ENCODE measurements at regions not wholly inside any gene's neighbourhood (a gene's known extent, or its start where the extent isn't known, plus 50 kb on each side); places are given as distances from the start of the nearest gene placed in this dataset.

DNA sequence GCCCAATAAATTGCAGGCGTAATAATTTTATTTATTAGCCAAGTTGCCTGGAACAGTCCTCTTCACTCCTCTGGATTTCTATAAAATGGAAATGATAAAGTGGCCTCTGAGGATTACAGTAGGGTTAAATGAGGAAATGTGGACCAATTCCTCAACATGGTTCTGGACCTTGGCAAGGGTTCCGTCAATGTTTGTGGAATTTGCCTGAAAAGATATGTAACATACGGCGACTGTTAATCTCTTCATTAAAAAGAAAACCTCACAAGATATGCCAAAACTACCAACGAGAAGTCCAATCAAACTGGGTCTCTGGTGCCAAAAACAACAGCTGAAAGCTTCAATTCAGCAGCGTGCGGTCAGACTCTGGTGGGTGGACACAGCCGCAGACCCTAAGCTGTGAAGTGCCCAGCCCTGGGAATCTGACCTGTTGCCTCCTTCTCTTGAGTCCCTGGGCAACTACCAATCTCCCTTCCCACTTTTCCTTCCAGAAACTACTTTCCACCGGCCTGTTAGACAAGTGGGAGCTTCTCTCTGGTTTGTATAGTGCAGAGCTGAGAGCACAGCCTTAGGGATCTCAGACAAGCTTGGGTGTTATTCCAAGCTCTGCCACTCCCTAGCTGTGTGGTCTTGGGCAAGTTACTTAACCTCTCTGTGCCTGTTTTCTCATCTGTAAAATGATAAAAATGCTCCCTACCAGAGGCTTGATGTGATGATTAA lies 190.5 kb upstream of the GSC start:
- no peak for DNase-seq

DNA sequence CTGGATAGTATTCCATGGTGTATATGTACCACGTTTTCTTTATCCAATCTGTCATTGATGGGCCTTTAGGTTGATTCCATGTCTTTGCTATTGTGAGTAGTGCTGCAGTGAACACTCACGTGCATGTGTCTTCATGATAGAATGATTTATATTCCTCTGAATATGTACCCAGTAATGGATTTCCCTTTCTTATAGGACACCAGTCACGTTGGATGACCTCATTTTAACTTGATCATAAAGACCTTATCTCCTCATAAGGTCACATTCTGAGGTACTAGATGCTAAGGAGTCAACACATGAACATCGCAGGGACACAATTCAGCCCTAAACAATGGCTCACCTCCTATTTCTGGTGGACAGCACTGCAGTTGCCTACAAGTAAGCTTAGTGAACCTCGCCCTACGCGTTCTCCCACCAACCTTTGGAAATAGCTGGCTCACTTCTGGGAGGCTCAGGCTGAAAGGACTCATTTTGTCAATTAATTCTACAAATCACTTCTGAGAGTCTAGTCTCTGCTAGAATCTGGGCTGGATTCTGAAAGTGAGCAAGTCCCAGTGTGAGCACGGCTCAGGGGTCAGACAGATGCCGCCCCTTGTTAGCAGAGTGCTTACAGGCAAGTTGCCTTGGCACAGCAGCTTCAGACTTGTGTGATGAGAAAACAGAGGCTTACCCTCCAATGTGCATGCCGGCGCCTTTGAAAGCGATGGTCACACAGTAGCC lies 183.8 kb upstream of the GSC start:
- no peak for DNase-seq

DNA sequence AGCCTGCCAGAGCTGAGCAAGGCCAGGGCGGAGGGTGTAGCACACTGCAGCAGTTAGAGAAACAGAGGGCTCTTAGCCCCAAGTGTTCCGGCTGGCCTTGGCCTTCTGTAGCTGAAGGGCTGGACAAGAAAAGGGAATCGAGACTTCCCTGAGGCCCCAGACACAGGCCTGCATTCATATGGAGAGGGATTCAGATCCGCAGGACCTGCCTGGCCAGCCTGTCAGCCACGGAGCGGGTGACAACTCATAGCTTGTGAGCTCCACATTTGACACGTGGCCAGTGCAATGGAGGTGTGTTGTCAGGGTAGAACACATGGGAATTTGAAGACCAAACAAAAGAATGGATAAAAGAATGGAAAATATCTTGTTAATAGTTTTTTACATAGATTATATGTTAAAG lies 182.2 kb upstream of the GSC start:
- DNase-seq: no peak

DNA sequence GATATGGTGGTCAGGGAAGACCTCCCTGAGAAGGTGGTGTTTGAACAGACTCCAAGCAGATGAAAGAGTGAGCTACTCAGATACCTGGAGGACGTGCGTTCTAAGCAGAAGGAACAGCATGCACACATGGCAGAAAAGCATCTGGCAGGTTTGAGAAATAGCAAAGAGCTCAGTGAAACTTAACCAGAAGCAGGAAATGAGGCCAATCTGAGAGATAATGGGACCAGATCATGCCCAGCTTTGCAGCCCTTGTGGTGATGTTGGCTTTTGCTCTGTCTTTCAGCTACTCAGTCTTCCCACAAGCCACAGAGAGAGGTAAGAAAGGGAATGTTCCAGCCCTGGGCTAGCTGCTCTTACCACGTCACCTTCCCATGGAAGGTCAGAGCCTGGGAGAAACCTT lies 176.3 kb upstream of the GSC start:
- DNase-seq: no peak

DNA sequence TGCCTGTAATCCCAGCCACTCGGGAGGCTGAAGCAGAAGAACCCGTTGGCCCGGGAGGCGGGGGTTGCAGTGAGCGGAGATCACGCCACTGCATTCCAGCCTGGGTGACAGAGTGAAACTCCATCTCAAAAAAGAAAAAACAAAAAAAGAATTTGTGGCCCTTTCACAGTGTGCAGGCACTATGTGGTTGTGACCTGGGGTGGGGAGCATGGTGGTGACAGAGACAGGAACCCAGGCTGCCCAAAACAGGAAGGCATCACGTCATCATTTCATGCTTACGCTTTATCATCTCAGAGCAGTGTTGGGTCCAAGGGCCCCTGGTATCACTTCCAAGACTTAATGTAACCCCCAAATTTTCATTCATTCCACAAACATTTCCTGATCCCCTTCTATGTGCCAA lies 175.7 kb upstream of the GSC start:
- no peak for DNase-seq

DNA sequence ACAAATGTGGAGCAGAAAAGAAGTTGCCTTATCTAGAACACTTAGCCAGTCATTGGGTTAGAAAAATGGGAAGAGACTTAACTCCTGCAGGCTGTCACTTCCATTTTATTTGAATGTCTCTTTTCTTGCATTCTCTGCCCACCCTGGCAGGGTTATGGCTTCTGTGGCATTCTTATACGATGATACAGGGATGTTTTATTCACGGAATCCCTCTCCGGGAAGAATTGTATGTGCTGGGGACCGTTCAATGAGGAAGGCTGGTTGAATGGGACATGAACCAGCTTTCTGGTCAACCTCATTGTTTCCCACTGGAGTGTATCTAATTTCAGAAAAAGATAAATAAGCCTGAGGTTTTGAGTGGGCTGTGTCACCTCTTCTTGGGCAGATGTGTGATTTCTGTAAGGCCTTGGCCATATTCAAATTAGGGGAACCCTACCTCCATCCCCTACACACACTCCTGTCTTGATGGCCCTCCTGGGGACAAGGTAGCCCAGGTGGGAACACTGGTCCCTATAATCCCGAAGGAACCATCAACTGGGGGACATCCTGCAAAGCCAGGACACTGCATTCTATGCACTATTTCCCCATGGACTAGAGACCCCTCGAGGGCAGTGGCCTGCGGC lies 174.8 kb upstream of the GSC start:
- DNase-seq: no peak

DNA sequence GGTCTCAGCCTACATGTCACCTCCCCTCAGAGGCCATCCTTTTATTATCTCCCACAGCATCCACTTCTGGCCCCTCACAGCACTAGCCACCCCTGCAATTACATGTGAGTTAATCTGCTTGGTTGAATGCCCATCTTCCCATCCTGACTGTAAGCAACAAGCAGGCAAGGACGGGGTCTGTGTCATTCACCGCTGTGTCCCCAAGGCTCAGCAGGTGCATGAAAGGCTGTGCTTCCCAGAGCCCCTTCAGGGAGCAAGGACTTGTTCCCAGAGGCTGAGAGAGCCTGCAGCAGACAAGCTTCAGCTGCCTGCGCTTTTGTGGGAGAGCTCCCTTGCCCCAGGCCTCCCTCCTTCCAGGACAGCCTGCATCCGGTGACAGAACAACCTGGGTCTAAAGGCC lies 172.7 kb upstream of the GSC start:
- no peak for DNase-seq

DNA sequence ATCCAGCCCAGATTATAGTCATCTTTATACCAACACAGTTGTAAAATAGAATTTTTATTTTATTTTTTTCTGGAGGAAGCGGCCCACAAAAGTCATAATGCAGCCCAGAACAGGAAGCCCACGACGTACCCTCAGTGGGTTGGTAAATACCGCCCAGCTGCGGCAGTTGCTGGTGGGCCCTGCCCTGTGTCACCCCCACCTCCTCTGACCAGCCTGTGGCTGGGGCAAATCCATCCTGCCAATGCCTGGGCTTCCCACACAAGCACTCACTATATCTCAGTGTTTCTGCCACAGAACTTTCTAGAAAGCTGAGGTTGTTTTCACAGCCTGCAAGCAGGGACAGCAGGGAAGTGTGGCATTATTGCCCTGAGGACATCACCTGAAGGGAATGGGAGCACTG lies 171.4 kb upstream of the GSC start:
- no peak for DNase-seq

DNA sequence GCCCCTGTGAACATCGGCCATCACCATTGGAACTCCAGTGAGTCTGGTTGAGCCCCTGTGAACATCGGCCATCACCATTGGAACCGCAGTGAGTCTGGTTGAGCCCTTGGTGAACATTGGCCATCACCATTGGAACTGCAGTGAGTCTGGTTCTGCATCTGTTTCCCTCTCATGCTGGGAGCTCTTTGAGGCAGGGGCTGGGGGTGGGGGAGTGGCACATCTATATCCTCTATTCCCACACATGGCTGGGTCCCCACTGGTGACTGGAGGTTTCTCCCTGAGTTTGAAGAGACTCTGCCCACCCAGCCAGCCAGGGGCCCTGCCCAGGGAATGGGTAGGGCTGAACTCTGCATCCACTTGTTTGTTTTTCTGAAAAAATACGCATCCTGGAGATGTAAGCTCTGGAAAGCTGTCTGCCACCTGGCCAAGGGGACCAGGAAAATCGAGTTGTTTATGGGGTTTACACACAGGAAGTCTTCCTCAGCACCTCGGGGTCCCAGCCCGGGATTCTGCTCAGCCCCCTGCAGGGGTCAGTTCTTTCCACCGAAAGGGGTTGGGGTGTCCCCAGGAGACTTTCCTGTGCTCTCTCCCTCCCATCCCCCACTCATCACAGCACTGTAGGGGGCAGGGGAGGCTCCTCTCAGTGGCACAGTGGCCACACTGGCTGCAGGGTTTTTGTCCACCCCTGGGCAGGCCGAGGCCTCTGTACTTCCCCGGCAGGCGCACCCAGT lies 170.5 kb upstream of the GSC start:
- DNase-seq: no peak

DNA sequence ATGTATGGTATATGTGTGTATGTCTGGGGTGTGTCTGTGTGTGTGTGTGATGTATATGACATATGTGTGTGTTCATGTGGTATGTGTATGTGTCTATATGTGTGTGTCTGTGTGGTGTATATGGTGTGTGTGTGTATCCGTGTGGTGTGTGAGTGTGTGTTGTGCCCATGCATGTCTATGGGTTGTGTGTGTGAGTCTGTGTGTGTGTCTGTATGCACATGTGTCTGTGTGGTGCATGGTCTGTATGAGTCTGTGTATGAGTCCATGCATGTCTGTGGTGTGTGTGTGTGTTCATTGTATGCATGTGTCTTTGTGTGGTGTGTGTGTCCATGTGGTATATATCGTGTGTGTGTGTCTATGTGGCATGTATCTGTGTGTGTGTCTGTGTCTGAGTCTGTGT lies 168.1 kb upstream of the GSC start:
- no peak for DNase-seq

DNA sequence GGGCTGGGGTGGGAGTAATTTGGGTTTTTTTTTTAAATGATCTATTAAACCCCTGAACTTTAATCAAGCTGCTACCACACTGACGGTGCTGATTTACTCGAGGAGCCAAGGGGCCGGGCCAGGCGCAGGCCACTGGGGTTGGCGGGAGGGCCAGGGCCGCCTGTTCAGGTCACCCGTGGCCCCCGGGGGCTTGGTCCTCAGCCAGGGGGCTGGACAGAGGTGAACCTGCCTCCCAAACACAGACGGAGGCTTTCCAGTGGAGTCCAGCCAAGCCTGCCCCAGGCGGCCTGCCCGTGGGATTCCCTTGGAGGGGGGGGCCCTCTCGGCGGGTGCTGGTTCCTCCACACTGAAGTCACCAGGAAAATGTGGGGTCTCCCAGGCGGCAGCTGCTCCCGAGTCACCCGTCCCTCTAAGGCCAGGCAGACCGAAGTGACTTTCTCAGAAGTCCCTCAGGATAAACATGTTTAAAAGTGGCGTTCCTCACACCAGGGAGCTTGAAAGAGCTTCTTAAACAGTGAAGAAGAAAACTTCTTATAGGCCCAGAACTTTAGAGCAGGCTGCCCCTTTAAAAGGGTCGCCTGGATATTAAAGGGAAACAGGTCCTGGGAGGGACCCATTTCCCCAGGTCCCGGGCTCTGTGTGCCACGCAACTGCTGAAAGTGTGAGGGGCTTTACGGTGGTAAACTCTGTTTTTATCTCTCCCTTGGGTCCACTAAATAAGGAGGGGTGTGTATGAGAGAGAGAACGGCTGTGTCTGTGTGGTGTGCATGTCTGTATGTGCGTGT lies 167.2 kb upstream of the GSC start:
- DNase-seq: no peak

DNA sequence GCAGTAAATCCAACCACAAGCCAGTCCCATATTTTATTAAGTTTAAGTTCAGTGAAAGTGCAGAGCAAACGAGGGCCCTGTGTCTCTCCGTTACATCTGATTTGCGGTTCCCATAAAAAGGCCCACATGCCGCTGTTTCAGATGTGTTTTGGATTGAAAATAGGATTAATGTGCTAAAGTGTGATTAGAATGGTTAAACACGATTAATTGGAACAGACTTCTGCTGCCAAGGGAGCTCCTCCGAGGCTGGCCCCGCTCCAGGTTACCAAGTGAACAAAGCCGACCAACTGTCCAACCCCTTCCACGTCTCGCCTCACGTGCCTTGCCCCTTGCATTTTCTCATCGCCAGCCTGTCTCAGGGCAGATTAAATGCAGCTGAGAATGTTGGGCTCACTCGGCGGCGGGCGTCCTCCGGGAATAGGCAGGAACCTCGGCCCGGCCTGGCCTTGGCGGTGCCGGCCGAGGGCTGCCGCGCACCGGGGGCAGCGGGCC lies 166.5 kb upstream of the GSC start:
- peak; percentile 67 for DNase-seq

DNA sequence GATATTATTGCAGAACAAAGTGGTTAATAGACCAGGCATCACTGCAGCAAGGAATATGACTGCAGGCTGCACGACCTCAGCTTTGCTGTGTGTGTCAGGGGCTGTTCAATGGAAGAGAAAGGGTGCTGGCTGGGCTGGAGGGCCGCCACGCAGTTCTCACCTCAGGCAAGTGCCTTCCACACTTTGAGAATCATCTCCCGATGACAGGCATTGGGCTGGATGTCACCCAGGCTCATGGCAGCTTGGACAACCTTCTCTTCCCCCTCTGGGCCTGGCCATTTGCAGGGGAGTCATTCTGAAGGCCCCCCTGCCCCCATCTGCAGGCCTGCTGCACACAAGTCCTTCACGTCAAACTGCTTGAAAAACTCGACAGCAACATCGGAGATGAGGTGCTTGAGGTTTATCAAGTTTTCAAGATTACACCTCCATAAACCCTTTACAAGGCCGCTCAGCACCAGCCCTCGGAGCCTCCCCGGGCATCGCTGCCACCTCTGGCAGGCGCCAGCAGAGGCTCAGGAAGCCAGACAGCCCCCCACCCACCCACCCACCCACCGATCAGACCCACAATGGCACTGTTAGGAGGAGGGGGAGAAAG lies 165.9 kb upstream of the GSC start:
- DNase-seq: no peak

DNA sequence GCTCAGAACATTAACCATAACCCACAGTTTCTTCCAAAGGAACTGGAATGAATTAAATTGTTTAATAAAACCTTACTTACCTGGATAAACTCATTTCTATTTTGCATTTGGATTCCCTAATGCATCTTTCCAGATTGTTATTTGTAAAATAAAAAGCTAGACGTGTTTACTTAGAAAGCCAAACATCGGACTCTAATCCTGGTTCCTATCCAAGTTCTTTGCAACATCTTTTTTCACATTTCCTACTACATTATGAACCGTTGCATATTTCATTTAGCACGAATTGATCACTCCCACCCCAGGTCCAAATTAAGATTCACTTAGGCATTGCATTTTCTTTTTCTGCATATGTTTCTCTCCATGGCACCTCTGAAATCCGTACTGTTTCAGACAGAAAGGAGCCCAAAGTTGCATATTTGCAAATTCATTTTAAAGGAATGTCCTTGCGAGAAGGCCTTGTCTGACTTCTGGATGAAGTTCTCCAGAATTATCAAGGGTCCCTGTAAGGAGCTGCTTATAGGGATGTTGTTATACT lies 164.4 kb upstream of the GSC start:
- DNase-seq: peak; percentile 26

DNA sequence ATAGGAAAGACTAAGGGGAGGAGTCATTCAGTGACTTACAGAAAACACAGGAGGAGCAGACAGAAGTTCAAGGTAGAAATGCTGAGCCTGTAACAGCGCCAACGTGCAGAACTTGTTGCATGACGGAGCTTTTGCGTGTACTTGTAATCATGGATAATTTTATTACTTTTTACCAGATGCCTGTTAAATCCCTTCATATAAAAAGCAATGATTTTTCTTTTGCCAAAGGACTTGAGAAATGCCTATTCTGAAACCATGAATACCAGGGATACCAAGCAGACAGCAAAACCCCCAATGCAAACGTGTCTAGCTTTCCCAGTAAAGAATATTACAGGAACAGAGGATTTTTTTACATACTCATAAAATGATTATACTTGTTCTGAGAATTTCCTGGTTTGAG lies 163.6 kb upstream of the GSC start:
- no peak for DNase-seq

DNA sequence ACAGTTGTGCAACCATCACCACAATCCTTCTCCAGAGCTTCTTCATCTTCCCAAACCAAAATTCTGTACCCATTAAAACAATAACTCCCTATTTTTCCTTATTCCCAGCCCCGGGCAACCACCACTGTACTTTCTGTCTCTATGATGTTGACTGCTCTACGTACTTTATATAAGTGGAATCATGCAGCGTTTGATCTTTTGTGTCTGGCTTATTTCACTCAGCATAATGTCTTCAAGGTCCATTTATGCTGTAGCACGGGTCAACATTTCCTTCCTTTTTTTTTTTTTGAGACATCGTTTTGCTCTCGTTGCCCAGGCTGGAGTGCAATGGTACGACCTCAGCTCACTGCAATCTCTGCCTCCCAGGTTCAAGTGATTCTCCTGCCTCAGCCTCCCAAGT lies 162.7 kb upstream of the GSC start:
- DNase-seq: no peak

DNA sequence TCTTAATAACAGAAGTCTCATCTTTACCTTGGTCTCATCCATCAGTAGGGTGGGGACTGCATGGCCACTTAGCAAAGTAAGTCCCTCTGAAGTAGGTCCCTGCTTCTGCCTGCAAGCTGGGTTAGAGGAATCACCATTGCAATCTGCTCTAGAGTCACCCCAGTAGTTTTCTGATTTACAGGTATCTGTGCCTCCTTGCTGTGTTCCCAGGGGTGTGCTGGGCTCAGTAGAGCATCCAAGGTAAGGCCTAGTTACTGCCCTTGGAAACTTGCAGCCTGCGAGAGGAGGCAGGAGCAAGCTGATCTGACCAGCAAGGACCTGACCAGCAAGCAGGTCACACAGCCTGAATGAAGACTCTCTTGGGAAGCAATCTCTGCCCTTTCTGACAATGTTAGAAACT lies 160.8 kb upstream of the GSC start:
- no peak for DNase-seq

DNA sequence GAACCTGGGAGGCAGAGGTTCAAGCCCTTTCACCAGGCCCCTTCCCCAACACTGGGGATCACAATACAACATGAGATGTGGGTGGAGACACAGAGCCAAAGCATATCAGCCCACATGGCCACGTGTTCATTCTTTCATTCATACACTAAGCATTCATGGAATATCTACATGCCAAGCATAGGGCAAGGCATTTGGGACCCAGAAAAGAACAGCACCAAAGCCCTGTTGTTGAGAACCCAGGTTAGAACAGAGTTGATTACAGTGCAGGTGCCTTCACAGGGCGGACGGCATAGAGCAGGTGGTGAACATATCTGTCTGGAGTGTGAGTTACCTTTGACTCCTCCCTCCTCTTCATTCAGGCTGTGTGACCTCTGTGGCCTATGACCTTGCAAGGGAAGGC lies 159.4 kb upstream of the GSC start:
- DNase-seq: no peak

DNA sequence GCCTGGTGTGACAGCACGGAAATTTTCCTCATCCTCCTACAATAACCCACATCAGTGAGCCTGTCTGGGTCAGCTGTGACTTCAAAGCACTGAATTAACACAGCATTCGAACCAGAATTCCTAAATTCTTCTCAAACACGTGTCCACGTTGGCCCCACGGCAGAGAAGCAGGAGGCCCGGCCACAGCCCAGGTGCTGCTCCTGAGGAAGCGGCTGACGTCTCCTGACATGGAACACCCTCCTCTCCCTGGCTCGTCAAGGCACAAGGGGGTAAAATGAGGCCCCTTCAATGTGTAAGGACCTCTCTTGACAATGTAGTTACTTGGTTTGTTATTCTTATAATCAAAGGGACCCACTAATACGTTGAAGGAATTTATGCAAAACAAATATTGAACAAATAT lies 156.3 kb upstream of the GSC start:
- DNase-seq: no peak

DNA sequence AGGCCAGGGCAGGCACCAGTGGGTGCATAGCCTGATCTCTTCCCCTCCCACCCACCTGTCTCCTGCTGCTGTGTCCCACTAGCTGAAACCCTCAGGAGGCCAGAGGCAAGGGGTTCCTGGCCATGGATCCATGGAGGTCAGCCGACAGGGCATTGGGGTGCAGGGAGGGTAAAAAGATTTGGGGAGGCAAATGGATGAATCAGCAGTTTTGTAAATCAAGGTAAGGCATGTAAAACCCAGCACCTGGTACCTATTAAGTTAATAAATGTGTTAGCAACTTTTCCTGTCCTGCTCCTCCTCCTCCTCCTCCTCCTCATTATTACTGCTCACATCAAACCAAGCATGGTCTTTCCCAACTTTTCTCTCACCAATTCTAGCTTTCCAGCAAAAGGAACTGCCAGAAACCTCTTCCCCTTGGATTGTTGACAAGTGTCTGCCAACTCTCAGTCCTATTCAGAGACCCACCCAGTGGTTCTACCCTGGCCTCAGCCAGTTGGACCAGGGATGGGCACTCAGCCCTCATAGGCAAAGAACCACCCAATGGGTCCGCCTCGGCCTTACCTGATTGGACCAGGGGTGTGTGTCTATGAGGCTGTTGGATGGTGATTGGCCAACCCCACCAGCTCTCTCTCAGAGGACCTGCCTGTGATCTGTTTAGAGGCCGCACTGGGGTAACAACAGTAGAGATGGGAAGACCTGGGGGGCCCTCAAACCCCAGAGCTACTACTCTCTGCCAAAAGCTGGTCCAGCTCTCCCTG lies 155.7 kb upstream of the GSC start:
- DNase-seq: no peak

Measured in muscle of arm (tissue), 1 donor.